Activated CD4-positive, alpha-beta T cell treated with anti-CD3 and anti-CD28 coated beads for 4 hours (primary cell): ENCODE measurements at regions not wholly inside any gene's neighbourhood (a gene's known extent, or its start where the extent isn't known, plus 50 kb on each side); places are given as distances from the start of the nearest gene placed in this dataset.
"Not testable (repeated sequence)": the region's sequence is repeated elsewhere in the genome, so short reads cannot be mapped to it uniquely, and the experiment has no call there.

Experiments used
- DNase-seq, 2 donors: peaks; one replicate each; pipeline ENCODE4 v3.0.0-alpha.2; 2020

DNA sequence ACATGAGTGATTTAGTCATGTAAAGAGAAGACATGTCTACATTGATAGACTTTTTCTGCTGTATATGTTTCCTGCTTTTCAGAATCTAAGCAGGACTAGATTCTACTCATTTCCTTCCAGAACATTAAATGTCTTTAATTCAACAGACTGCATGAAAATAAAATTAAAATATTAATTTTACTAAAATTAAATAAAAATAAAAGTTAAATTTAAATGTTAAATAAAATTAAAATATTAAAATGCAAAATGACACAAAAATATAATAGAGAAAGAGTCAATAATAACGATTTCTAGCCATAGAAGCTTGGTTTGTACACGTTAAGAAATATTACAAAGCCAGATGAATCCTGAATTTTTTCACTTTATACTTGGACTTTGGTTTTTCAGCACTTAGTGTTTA lies 552.8 kb upstream of the NR5A2 start:
- DNase-seq, result no peak

DNA sequence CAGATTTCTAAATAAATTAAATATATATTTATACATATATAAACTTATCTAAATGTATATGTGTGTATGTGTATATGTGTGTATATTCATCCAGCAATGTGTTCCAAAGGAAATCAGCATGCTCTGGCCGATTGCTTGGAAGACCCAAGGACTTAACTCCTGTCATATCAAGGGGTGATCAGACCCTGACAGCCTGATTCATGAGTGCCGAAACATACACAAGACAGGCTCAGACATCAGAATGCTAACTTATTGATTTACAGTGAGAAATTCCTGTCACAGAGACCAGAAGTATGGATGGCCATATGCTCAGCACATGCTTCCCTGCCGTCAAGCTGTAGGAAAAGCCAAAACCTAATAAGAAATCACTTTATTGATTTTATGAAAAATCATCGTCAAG lies 545.1 kb upstream of the NR5A2 start:
- no peak for DNase-seq

DNA sequence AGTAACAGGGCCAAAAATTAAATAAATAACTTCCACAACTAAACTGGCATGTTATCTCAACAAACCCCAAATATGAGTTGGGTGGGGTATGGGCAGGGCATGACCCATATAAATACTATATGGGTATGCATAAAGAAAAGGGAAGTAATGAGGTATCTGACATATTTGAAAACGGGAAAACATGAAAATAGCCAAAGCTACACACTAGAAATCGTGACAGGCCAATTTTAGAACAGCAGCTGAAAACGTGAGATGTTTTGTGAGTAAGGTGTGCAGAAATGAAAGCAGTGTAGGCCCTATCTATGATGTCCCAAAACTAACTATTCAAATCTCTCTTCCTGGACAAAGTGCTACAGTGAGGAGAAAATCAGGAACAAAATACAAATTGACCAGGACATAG lies 537.9 kb upstream of the NR5A2 start:
- DNase-seq, result no peak

DNA sequence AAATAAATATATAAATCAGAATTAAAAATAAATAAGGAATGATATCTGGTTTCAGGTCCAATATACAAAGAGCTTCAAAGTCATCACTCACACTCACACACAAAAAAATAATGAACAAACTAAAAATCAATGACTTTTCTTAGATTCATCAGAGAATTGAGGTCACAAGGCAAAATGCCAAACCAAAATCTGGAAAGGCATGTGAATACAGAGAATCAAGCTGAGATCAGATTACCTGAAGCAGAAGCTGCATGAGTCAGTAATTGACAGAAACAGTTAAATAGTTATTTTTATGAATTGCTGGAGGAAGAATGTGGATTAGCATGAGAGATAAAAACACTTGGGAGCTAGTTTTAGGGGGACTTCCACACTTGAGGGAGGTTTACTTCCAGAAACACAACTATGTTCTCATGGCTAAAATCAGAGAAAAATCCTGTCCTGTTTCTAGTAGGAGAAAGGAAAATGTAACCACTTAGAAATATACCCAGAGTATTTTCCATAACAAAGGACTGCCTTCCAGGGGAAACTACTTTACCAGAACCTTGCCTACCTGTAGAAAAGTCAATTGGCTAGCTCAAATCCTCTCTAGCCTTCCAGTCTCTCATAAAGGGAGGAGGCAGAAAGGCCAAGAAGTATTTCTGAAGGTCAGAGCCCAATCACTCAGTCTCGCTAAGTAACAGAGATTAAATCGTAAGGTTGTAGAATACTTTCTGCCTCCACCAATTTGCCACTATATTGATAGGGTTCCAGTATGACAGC lies 536.6 kb upstream of the NR5A2 start:
- no peak for DNase-seq

DNA sequence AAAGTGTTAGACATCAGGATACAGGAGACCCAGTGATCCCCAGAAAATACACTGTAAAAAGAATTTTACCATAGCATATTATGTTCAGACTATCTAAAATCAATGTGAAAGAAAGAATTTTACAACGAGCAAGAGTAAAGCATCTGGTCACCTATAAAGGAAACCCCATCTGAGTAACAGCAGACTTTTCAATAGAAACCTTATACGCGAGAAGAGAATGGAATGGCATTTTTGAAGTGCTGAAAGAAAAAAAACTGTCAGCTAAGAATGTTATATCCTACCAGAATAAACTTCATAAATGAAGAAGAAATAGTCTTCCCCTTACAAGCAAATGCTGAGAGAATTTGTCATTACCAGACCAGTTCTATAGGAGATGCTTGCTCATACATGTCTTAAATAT lies 532.1 kb upstream of the NR5A2 start:
- no peak for DNase-seq

DNA sequence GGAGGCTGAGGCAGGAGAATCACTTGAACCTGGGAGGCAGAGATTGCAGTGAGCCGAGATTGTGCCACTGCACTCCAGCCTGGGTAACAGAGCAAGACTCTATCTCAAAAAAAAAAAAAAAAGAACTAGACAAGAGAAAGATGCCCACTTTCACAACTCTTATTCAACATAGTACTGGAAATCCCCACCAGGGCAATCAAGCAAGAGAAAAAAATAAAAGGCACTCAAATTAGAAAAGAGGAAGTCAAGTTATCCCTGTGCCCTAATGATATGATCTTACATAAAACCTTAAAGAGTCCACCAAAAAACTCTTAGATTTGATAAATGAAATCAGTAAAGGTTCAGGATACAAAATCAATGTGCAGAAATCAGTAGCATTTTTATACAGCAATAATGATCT lies 528.7 kb upstream of the NR5A2 start:
- not testable (repeated sequence) for DNase-seq

DNA sequence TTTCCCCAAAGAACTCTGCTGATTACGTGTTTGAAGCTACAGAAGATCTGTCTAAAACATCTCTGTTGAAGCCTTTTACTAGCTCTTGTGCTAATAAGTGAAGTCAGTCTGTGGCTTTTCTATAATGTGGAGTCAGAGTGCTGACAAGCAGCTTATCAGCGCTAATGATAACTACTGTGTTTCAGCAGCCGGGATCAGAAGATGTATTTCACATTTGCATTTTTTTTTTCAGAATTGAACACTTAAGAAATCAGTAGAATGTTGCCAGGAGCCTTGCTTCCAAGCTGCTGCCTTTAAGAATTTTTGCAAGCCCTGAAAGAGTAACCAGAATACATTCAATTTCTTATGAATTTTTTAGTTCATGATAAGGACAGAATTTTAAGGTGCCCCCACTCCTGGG lies 519.4 kb upstream of the NR5A2 start:
- no peak for DNase-seq

DNA sequence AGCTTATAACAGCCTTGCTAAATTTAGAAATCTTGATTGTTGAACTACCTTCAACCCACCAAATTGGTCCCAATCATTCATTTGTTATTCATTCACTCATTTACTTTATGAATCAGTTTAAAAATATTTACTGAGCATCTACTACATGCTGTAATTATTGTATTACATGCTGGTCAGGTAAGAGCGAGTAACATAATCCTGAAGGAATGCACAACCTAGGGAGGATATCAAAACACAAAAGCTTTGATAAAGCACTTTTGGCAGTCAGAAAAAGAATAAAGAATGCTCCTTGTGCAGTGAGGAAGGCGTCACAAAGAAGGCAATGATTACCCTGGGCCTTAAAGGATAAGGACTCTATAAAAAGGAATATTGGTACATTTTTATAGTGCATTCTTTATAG lies 518.9 kb upstream of the NR5A2 start:
- no peak for DNase-seq

DNA sequence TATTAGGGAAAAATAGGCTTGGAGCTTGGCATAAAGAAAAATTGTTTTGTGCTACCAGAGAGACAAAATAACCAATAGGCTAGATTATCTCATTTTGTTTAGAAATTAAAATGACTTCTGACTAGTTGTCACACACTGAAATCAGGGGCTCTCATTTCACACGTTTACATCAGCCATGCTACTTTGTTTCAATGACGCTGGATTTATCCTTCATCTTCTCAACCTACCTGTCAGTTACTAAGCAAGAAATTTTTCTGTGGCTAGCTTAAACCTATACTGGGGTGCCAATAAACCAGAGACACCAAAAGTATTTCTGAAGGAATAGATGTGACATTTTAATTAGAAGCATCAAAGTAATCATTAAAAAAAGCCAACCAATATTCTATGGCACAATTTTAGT lies 518.1 kb upstream of the NR5A2 start:
- no peak for DNase-seq

DNA sequence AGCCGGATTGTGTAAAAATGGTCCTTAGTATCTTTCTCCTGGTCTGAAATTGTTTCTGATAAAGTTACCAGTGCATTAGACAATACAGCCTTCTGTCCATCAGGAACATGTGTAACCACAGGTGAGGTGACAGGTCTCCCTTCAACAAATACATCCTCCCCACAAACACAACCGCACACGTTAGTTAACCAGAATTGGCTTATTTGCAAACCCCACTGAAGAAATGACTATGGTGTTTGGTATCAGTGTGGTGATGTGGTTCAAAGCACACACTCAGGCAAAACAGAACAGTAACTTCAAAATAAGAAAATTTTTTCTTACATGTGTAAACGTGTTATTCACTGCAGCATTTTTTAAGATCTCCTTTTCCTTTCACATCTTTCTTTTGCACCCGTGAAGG lies 517.2 kb upstream of the NR5A2 start:
- DNase-seq, result no peak

DNA sequence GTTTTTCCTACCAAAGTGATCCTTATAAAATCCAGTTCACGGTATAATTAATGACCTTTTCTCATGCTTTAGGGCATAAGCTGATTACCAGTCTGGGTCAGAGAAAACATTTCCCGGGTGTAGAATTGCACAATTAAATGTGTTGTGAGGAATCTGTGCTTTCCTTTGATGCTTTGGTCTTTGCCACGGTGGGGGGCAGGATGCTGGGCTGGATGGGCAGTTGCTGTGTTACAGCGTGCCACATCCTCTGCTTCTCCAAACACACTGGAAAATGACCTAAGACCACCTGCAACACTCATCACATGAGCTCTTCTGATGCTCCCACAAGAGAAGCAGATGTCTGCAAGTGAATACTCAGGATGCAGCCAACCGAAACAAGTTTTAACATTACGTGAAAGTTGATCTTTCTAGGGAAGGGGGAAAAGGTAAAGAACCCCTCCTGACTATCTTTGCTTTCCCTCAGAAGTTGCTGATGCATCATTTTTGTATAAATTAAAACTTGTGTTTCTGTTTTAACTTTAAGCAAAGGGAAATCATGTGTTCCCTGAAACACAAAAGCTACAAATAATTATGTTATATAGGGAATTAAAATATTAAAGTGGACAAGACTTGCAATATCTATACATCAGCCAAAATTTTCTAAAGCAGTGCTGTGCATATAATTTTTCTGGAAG lies 515.3 kb upstream of the NR5A2 start:
- DNase-seq, result no peak

DNA sequence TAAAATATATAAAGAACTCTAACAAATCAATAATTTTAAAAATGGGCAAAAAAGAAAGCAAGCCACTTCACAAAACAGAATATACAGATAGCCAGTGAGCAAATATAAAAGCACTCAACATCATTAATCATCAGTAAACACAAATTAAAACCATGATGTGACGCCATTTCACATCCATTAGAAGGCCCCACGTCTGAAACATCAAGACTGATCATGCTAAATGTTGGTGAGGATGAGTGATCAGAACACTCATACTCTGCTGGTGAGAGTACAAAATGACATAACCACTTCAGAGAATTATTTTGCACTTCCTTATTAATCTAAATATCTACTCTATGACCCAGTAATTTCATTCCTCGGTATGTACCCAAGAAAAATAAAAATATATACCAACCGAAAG lies 512.2 kb upstream of the NR5A2 start:
- no peak for DNase-seq

DNA sequence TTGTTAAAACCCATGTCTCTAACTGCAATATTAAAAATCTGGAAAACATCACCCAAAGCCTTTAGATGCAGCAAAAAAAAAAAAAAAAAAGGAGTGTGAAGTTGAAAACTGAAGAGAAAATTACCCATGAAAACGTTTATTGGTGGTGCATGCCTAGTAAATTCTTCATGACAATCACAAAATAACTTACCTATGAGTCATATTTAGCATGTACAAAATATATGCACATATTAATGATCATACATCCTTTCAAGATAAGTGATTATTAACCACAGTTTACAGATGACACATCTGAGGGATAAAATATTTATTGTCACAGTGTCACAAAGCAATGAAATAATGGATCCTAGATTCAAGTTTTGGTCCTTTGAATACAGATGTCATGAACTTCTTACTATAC lies 505.2 kb upstream of the NR5A2 start:
- no peak for DNase-seq

DNA sequence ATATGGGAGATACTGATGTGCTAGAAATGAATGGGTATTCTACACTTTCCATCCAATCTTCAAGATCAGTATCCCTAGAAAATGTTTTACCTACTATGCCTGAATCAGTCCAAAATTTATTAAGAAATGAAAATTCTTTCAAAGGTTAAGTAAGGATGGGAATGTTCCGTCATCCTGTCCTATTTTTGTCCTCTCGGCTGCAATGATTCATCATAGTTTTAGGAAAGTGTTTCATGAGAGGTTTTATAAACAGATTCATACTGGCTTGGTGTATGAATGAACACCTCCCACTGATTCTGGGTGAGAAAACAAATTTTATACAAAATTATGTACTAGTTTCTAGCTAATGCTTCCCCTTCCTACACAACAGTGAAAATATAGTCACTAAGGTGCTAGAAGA lies 504.6 kb upstream of the NR5A2 start:
- no peak for DNase-seq

DNA sequence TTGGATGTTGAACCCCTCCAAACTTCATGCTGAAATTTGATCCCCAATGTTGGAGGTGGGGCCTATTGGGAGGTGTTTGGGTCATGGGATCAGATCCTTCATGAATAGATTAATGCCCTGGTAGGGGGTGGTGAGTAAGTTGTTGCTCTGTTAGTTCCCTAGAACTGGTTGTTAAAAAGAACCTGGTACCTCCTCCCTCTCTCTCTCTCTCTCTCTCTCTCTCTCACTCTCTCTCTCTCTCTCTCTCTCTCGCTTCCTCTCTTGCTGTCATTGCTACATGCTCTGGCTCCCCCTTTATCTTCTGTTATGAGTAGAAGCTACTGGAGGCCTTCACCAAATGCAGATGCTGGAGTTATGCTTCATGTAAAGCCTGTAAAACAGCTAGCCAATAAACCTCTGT lies 498.2 kb upstream of the NR5A2 start:
- no peak for DNase-seq

DNA sequence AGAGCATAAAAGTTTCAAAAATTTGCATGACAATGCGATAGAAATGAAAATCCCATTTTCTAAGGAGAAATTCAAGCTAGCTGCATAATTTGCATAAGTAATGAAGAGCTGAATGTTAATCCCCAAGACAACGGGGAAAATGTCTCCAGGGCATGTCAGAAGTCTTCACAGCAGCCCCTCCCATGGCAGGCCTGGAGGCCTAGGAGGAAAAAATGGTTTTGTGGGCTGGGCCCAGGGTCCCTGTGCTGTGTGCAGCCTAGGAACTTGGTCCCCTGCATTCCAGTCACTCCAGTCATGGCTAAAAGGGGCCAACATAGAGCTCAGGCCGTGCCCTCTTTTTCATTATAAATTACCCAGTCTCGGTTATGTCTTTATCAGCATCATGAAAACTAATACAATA lies 494.1 kb upstream of the NR5A2 start:
- DNase-seq, result not testable (repeated sequence)

DNA sequence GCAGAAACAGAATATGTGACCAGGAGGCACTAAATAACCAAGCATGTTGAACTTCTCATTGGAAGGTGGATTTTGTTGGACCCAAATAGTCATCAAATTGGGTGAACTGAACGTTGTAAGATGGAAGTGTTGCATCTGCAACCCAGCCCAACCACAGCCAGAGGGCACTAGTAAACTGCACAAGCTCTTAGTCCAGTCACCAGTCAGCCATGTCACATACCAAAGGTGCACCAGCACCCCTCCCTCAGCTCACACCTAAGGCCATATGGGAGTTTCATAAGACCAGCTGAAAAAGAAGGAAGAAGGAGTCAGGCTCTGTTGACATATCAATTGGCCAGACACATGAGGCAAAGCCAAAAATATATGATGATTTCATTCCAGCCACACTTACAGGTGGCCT lies 481.7 kb upstream of the NR5A2 start:
- no peak for DNase-seq

DNA sequence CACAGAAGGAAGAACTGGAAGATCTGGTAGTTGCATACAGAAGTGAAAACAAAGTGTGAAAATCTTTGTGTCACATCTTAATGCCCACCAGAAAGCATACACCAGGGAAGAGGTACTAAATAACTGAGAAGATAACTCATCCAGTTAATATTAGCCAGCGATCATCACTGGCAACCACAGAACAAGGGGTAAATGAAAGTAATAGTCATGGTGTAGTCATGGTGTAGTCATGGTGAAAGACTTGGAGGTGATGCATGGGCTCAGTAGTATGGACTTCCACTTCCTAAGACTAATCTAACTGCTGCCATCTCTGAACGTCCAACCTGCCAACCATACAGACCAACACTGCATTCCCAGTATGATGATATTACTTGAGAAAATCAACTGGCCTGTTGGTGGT lies 481.2 kb upstream of the NR5A2 start:
- no peak for DNase-seq

DNA sequence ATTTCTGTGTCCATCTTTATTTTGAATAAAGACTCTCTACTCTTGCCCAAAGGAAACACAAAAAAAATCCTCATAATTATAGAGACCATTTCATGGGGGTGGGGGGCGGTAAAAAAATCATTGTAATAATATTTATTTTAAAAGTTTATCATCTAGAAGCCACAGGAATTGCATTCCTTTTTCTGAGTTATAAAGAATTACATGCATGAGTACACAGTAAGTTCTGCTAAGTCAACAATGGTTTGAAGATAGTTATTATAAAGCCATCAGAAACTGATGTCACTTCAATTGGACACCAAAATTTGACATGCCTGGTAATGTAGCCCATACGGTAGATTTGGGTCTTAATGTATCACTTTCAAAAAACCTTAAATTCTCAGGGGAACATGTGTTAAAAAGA lies 478.1 kb upstream of the NR5A2 start:
- DNase-seq, result no peak

DNA sequence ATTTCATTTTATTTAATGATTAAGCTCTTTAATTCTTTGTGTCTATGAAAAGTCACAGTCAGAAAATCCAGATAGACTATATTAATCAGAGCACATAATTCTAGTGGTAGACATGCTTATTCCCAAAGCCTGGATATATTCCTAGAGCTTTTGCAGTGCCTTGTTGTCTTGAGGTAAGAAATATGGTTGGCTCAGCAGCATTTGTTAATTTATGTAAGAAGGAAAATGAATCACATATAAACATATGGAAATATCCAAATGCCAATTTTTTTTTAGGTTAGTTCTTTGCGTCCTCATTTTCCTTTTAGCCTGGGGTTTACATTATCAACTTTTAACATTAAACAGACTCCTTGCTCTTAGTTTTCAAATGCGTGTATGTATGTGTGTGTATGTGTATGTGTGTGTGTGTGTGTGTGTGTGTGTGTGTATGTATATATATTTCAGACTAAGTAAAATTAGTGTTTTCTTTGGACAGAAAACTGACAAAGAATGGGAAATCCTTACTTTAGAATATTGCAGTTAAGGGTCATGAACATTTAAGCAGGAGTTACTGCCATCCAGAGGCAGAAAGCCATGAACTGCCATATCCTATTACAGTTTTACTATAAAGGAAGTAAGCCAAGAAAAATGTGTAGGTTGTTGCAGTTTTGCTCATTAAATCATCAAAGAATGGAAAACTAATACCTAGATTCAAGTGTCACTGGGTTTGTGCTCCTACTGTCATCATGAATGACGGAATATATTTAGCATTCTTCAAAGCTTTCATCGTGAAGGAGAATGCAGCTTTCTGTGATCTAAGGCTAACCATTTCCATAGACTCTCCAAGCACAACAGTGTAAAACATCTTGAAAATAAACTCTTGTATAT lies 477.1 kb upstream of the NR5A2 start:
- no peak for DNase-seq

DNA sequence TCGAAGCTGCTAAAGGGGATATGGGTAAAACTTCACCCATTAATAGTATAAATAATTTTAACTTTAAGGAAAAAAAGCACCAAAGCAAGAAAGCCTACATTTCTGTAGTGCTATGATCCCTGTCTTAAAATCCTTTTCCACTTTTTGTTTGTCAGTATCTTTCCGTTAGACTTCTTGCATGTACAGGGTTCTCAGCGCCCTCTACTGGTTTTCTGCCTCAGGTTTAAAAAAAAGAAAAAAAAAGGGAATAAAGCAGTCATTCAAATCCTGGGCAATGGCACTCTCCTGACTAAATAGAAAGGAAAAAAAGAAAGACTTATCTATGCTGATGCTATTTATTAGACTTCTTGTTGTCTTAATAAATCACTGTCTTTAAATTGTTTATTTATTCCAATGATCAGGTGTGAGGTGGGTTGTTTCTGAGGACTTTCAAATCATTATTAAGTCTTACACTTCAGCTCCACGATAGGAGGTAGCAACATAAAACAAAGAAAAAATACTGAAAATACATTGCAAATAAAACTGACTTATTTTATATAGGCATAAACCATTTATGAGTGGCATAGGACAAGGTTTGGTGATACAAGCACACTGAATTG lies 475.4 kb upstream of the NR5A2 start:
- DNase-seq, result peak in 1 of 2 donors; percentile 6

DNA sequence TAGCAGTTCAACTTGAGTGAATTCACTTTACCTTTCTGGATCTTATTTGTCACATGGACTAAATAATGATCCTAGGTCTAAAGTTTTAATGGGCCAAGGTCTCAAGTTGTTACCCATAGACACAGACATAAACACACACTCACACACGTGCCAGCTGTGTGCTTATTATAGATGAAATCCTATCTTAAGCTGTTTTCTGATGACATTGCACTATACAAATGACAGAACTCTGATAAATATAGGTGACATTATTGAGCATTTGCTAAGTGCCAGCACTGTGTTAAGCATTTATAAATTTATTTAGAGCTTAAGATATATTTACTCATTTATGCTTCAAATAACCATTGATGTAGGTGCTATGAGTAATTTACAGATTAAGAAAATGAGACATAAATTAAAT lies 474.4 kb upstream of the NR5A2 start:
- DNase-seq, result no peak

DNA sequence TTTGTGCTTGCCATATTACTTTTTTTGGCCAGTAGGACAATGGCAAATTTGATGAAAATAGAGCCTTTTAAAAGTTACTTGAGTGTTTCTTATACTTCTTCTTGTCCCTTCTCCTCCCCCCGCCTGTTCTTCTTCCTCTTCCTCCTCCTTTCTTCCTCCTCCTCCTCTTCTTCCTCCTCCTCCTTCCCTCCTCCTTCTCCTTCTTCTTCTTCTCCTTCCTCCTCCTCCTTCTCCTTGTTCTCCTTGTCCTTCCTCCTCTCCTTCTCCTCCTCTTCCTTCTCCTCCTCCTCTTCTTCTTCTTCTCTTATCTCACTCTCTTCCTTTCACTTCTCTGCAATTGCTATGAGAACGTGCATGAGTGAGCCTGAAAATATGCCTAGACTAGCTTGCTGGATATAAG lies 466.2 kb upstream of the NR5A2 start:
- DNase-seq, result no peak

DNA sequence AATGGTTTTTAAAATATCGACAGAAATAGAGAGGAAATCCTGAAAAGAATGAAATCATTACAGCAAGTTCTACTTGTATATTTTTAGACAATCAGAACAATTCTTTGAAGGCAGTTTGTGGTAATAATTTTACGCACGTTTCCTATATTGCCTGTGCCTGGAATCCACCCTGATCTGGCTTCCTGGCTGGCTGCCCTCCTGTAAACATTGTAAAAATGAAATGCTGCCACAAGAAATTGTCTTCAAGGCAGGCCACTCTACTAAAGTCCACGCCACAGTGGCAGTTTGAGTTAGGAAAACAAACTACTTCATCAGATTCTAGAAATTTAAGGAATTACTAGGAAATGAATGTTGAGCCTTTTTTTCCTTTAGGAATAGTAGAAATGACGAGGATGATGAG lies 454.5 kb upstream of the NR5A2 start:
- no peak for DNase-seq
